Naive thymus-derived CD4-positive, alpha-beta T cell (primary cell): ENCODE measurements at regions not wholly inside any gene's neighbourhood (a gene's known extent, or its start where the extent isn't known, plus 50 kb on each side); places are given as distances from the start of the nearest gene placed in this dataset.

Experiments
- ATAC-seq: fragments of 150-1000 bp; cut with Tn5 transposase; 2 replicates; pipeline ENCODE4 v1.10.0; 2021; ENCODE audit warnings: mild to moderate bottlenecking, moderate library complexity
- CTCF ChIA-PET: fragments of 350-600 bp; sonication (Branson Sonifier 250); formaldehyde crosslinking; loops from one replicate; lab custom pipeline; 2021; ENCODE audit warnings: antibody characterized with exemption; lab: Charles Lee
- POLR2A ChIA-PET: fragments of 350-600 bp; sonication (Branson Sonifier 250); formaldehyde crosslinking; loops from one replicate; lab custom pipeline; 2021; ENCODE audit warnings: antibody characterized with exemption, inconsistent platforms; lab: Charles Lee
- DNase-seq, 9 donors: peaks; one replicate each; pipeline versions ENCODE4 v3.0.0 to v3.0.0-alpha.2; 2020 to 2022; ENCODE audit warnings: mixed read lengths in 1 of 9
- H3K27ac ChIP-seq: one replicate; pipeline ENCODE4 v1.7.0; 2013; ENCODE audit warnings: mild to moderate bottlenecking, low read depth, low read length, moderate library complexity
- H3K27me3 ChIP-seq, 2 donors: one replicate each; pipeline ENCODE4 v1.7.0; 2013; ENCODE audit warnings: low read length in 2 of 2, mild to moderate bottlenecking in 2 of 2, moderate library complexity in 2 of 2; ENCODE audit not compliant: control insufficient read depth in 2 of 2, insufficient read depth in 2 of 2
- H3K36me3 ChIP-seq, 3 experiments: 1 replicate in 2 of 3; 2 replicates in 1 of 3; pipeline ENCODE4 v1.7.0; 2013; ENCODE audit warnings: low read length in 3 of 3, mild to moderate bottlenecking in 3 of 3, moderate library complexity in 1 of 3; ENCODE audit not compliant: insufficient read depth in 3 of 3, control insufficient read depth in 2 of 3
- H3K4me1 ChIP-seq, 2 donors: one replicate each; pipeline ENCODE4 v1.7.0; 2013; ENCODE audit warnings: low read length in 2 of 2, mild to moderate bottlenecking in 2 of 2, moderate library complexity in 1 of 2; ENCODE audit not compliant: control insufficient read depth in 2 of 2, insufficient read depth in 2 of 2
- H3K4me3 ChIP-seq: 2 replicates; pipeline ENCODE4 v1.7.0; 2013; ENCODE audit warnings: mild to moderate bottlenecking, low read length
- H3K9me3 ChIP-seq, 3 experiments: 1 replicate in 2 of 3; 2 replicates in 1 of 3; pipeline ENCODE4 v1.7.0; 2013; ENCODE audit warnings: low read length in 3 of 3; ENCODE audit not compliant: control insufficient read depth in 2 of 3
- H3K27ac Mint-ChIP-seq, 9 donors: one replicate each; pipeline ENCODE4 v1.8.0; 2020 to 2022; ENCODE audit warnings: mixed read lengths in 9 of 9, mild to moderate bottlenecking in 8 of 9, moderate library complexity in 5 of 9, inconsistent platforms in 2 of 9
- H3K27me3 Mint-ChIP-seq, 5 donors: one replicate each; pipeline ENCODE4 v1.8.0; 2021 to 2022; ENCODE audit warnings: mixed read lengths in 5 of 5, mild to moderate bottlenecking in 1 of 5
- H3K36me3 Mint-ChIP-seq, 5 donors: one replicate each; pipeline ENCODE4 v1.8.0; 2020 to 2022; ENCODE audit warnings: mixed read lengths in 5 of 5, mild to moderate bottlenecking in 3 of 5, inconsistent platforms in 1 of 5
- H3K4me1 Mint-ChIP-seq, 7 donors: one replicate each; pipeline ENCODE4 v1.8.0; 2020 to 2022; ENCODE audit warnings: mixed read lengths in 7 of 7, mild to moderate bottlenecking in 3 of 7, inconsistent platforms in 1 of 7
- H3K4me3 Mint-ChIP-seq, 10 donors: one replicate each; pipeline ENCODE4 v1.8.0; 2020 to 2022; ENCODE audit warnings: mild to moderate bottlenecking in 10 of 10, mixed read lengths in 10 of 10, moderate library complexity in 6 of 10, inconsistent platforms in 2 of 10
- H3K9me3 Mint-ChIP-seq, 11 donors: one replicate each; pipeline ENCODE4 v1.8.0; 2020 to 2022; ENCODE audit warnings: mixed read lengths in 11 of 11, mild to moderate bottlenecking in 4 of 11, inconsistent platforms in 1 of 11, moderate library complexity in 1 of 11
- intact Hi-C, 2 donors: fragments of 100-400 bp; cut with micrococcal nuclease; formaldehyde crosslinking; loops; one replicate each; pipeline ENCODE4 v1.15.1; 2023

GRCh38 chr16:18062713-18063112, 273.8 kb downstream of the NPIPA8 start:
- H3K4me3 ChIP-seq, result no peak overlapping the region
- H3K4me1 ChIP-seq, result no peaks in the 10 kb centered on the region
- no peak overlapping the region for H3K27ac ChIP-seq
- no peak for ATAC-seq
- no peaks in the 10 kb centered on the region for H3K9me3 ChIP-seq
- Mint-ChIP-seq H3K27ac (no peak overlapping the region), H3K4me1 (no peaks in the 10 kb centered on the region), H3K27me3 (peaks cover 2 to 53% (median 26%) of the 10 kb centered on the region in 5 donors), H3K4me3 (no peak overlapping the region), H3K36me3 (no peaks in the 10 kb centered on the region), H3K9me3 (peaks cover 2 to 16% (median 4%) of the 10 kb centered on the region in 11 donors)
- CTCF ChIA-PET, result no interaction called here
- no peak for DNase-seq
- POLR2A ChIA-PET, result no interaction called here
- H3K27me3 ChIP-seq, result no peaks in the 10 kb centered on the region
- H3K36me3 ChIP-seq, result no peaks in the 10 kb centered on the region
- intact Hi-C loops, result no loop called here

GRCh38 chr16:18060351-18060750, 276.2 kb downstream of the NPIPA8 start:
- no peak for DNase-seq
- Mint-ChIP-seq H3K4me3 (no peak overlapping the region), H3K36me3 (no peaks in the 10 kb centered on the region), H3K27ac (no peak overlapping the region), H3K27me3 (peaks cover 2 to 56% (median 26%) of the 10 kb centered on the region in 5 donors), H3K9me3 (peaks cover 0 to 8% (median 2%) of the 10 kb centered on the region in 11 donors), H3K4me1 (no peaks in the 10 kb centered on the region)
- H3K36me3 ChIP-seq, result no peaks in the 10 kb centered on the region
- H3K4me1 ChIP-seq, result no peaks in the 10 kb centered on the region
- ATAC-seq, result no peak
- H3K27me3 ChIP-seq, result no peaks in the 10 kb centered on the region
- H3K27ac ChIP-seq, result no peak overlapping the region
- no peaks in the 10 kb centered on the region for H3K9me3 ChIP-seq
- POLR2A ChIA-PET, result no interaction called here
- CTCF ChIA-PET, result no interaction called here
- H3K4me3 ChIP-seq, result no peak overlapping the region
- intact Hi-C loops, result no loop called here

GRCh38 chr16:18059577-18059976, 277.0 kb downstream of the NPIPA8 start:
- no peak overlapping the region for H3K4me3 ChIP-seq
- no peaks in the 10 kb centered on the region for H3K4me1 ChIP-seq
- no peak overlapping the region for H3K27ac ChIP-seq
- H3K4me1 Mint-ChIP-seq, result no peaks in the 10 kb centered on the region
- peaks cover 2 to 49% (median 26%) of the 10 kb centered on the region in 5 donors for H3K27me3 Mint-ChIP-seq
- no peaks in the 10 kb centered on the region for H3K36me3 ChIP-seq
- no peaks in the 10 kb centered on the region for H3K36me3 Mint-ChIP-seq
- H3K27me3 ChIP-seq, result no peaks in the 10 kb centered on the region
- no peak overlapping the region for H3K27ac Mint-ChIP-seq
- ChIA-PET POLR2A (no interaction called here), CTCF (no interaction called here)
- DNase-seq (no peak), ATAC-seq (no peak)
- intact Hi-C loops, result no loop called here
- no peak overlapping the region for H3K4me3 Mint-ChIP-seq
- H3K9me3 ChIP-seq, result no peaks in the 10 kb centered on the region
- peaks cover 0 to 3% (median 0%) of the 10 kb centered on the region in 11 donors for H3K9me3 Mint-ChIP-seq

- Histone ChIP-seq H3K4me3 (no peak overlapping the region), H3K27ac (no peak overlapping the region), H3K9me3 (no peaks in the 10 kb centered on the region), H3K27me3 (no peaks in the 10 kb centered on the region), H3K36me3 (no peaks in the 10 kb centered on the region), H3K4me1 (no peaks in the 10 kb centered on the region)
- ChIA-PET CTCF (no interaction called here), POLR2A (no interaction called here)
- ATAC-seq (no peak), DNase-seq (no peak)
- Mint-ChIP-seq H3K27me3 (peaks cover 2 to 44% (median 23%) of the 10 kb centered on the region in 5 donors), H3K4me3 (no peak overlapping the region), H3K9me3 (peaks cover 0 to 3% (median 0%) of the 10 kb centered on the region in 11 donors), H3K36me3 (no peaks in the 10 kb centered on the region), H3K27ac (no peak overlapping the region), H3K4me1 (no peaks in the 10 kb centered on the region)
- intact Hi-C loops, result no loop called here
Measured at GRCh38 chr16:18059089-18059488, 277.4 kb downstream of the NPIPA8 start.

GRCh38 chr16:18055411-18055916, 281.1 kb downstream of the NPIPA8 start:
- CTCF ChIA-PET, result no interaction called here
- Histone ChIP-seq H3K36me3 (no peaks in the 10 kb centered on the region), H3K4me3 (no peak overlapping the region), H3K27ac (no peak overlapping the region), H3K4me1 (no peaks in the 10 kb centered on the region), H3K9me3 (no peaks in the 10 kb centered on the region), H3K27me3 (no peaks in the 10 kb centered on the region)
- Mint-ChIP-seq H3K27ac (no peak overlapping the region), H3K9me3 (peaks cover 0 to 13% (median 0%) of the 10 kb centered on the region in 11 donors), H3K4me1 (no peaks in the 10 kb centered on the region), H3K27me3 (peaks cover 0 to 41% (median 10%) of the 10 kb centered on the region in 5 donors), H3K4me3 (no peak overlapping the region), H3K36me3 (no peaks in the 10 kb centered on the region)
- intact Hi-C loops, result no loop called here
- POLR2A ChIA-PET, result no interaction called here
- DNase-seq (no peak), ATAC-seq (no peak)

GRCh38 chr16:18050777-18051176, 285.8 kb downstream of the NPIPA8 start:
- H3K27ac Mint-ChIP-seq, result no peak overlapping the region
- no peaks in the 10 kb centered on the region for H3K4me1 Mint-ChIP-seq
- ChIA-PET CTCF (no interaction called here), POLR2A (no interaction called here)
- no peaks in the 10 kb centered on the region for H3K4me1 ChIP-seq
- no peak for ATAC-seq
- H3K4me3 ChIP-seq, result no peak overlapping the region
- H3K36me3 ChIP-seq, result no peaks in the 10 kb centered on the region
- H3K27me3 ChIP-seq, result no peaks in the 10 kb centered on the region
- H3K4me3 Mint-ChIP-seq, result no peak overlapping the region
- H3K9me3 ChIP-seq, result no peaks in the 10 kb centered on the region
- H3K27me3 Mint-ChIP-seq, result peaks cover 0 to 18% (median 10%) of the 10 kb centered on the region in 5 donors
- H3K27ac ChIP-seq, result no peak overlapping the region
- peaks cover 0 to 13% (median 0%) of the 10 kb centered on the region in 11 donors for H3K9me3 Mint-ChIP-seq
- DNase-seq, result no peak
- intact Hi-C loops, result no loop called here
- H3K36me3 Mint-ChIP-seq, result no peaks in the 10 kb centered on the region

- ChIA-PET POLR2A (no interaction called here), CTCF (no interaction called here)
- Mint-ChIP-seq H3K36me3 (no peaks in the 10 kb centered on the region), H3K9me3 (peaks cover 0 to 13% (median 0%) of the 10 kb centered on the region in 11 donors), H3K4me1 (no peaks in the 10 kb centered on the region), H3K27ac (no peak overlapping the region), H3K27me3 (peaks cover 0 to 18% (median 10%) of the 10 kb centered on the region in 5 donors), H3K4me3 (no peak overlapping the region)
- H3K36me3 ChIP-seq, result no peaks in the 10 kb centered on the region
- H3K27me3 ChIP-seq, result no peaks in the 10 kb centered on the region
- H3K4me3 ChIP-seq, result no peak overlapping the region
- H3K27ac ChIP-seq, result no peak overlapping the region
- ATAC-seq (no peak), DNase-seq (no peak)
- intact Hi-C loops, result no loop called here
- no peaks in the 10 kb centered on the region for H3K4me1 ChIP-seq
- no peaks in the 10 kb centered on the region for H3K9me3 ChIP-seq
Measured at GRCh38 chr16:18050234-18050633, 286.3 kb downstream of the NPIPA8 start.
